PC-9 (cell line): ENCODE measurements at regions not wholly inside any gene's neighbourhood (a gene's known extent, or its start where the extent isn't known, plus 50 kb on each side); places are given as distances from the start of the nearest gene placed in this dataset.

Experiments used
- BruUV-seq: library from RNA; stranded (reverse); fragments of 400-500 nt; replicated peaks from 2 replicates; lab custom pipeline; 2021; lab: Mats Ljungman, UMichigan
- CTCF ChIA-PET: fragments of 300-600 bp; sonication (Branson Sonifier 250); formaldehyde crosslinking; loops from one replicate; lab custom pipeline; 2022; ENCODE audit warnings: antibody characterized with exemption; lab: Charles Lee
- POLR2A ChIA-PET: fragments of 300-600 bp; sonication (Branson Sonifier 250); formaldehyde crosslinking; loops from one replicate; lab custom pipeline; 2022; ENCODE audit warnings: antibody characterized with exemption; ENCODE audit not compliant: unreplicated experiment; lab: Charles Lee
- DNase-seq, 2 experiments: peaks; one replicate each; pipeline versions ENCODE4 v3.0.0 to v3.0.0-alpha.2; 2015 to 2022; ENCODE audit warnings: mixed read lengths in 1 of 2
- H2AFZ ChIP-seq: fragments of 200-600 bp; sonication (generic); 2 replicates; pipeline ENCODE4 v1.8.1; 2017; ENCODE audit warnings: antibody characterized with exemption
- H3F3A ChIP-seq: fragments of 200-600 bp; sonication (generic); 2 replicates; pipeline ENCODE4 v1.8.1; 2017; ENCODE audit warnings: antibody characterized with exemption, mild to moderate bottlenecking, low read depth; ENCODE audit not compliant: insufficient read depth
- H3K27ac ChIP-seq: fragments of 200-600 bp; sonication (generic); 2 replicates; pipeline ENCODE4 v1.6.1; 2016; ENCODE audit warnings: mixed run types
- H3K27me3 ChIP-seq: fragments of 200-600 bp; sonication (generic); 2 replicates; pipeline ENCODE4 v1.6.1; 2016; ENCODE audit warnings: low read depth, mixed run types; ENCODE audit not compliant: insufficient read depth
- H3K36me3 ChIP-seq: fragments of 200-600 bp; sonication (generic); 2 replicates; pipeline ENCODE4 v1.6.1; 2016; ENCODE audit warnings: low read depth, mixed run types
- H3K4me1 ChIP-seq: fragments of 200-600 bp; sonication (generic); replicated peaks from 2 replicates; pipeline ENCODE4 v1.6.1; 2016; ENCODE audit warnings: mixed run types; ENCODE audit not compliant: insufficient read depth
- H3K4me2 ChIP-seq: fragments of 200-600 bp; sonication (generic); 2 replicates; pipeline ENCODE4 v1.6.1; 2017; ENCODE audit warnings: mixed run types
- H3K4me3 ChIP-seq: fragments of 200-600 bp; sonication (generic); 2 replicates; pipeline ENCODE4 v1.6.1; 2016; ENCODE audit warnings: mixed run types
- H3K79me2 ChIP-seq: fragments of 200-600 bp; sonication (generic); 2 replicates; pipeline ENCODE4 v1.6.1; 2017; ENCODE audit warnings: low read depth, mixed run types
- H3K9me2 ChIP-seq: fragments of 200-600 bp; sonication (generic); 2 replicates; pipeline ENCODE4 v1.8.1; 2017; ENCODE audit warnings: mild to moderate bottlenecking; ENCODE audit not compliant: insufficient read depth
- H3K9me3 ChIP-seq: fragments of 200-600 bp; sonication (generic); 2 replicates; pipeline ENCODE4 v1.8.1; 2016; ENCODE audit warnings: low read depth; ENCODE audit not compliant: insufficient read depth
- H4K20me1 ChIP-seq: fragments of 200-600 bp; sonication (generic); 2 replicates; pipeline ENCODE4 v1.8.1; 2017; ENCODE audit not compliant: insufficient read depth
- EZH2 ChIP-seq: fragments of 200-600 bp; sonication (generic); IDR thresholded peaks from 2 replicates; pipeline ENCODE4 v1.8.0; 2017; ENCODE audit warnings: antibody characterized with exemption, low read depth
- intact Hi-C: fragments of 100-400 bp; cut with micrococcal nuclease; formaldehyde crosslinking; loops from one replicate; pipeline ENCODE4 v1.10.0; 2022; ENCODE audit not compliant: unreplicated experiment
- TF ChIP-seq, protein P1 (sequence below): fragments of 200-600 bp; sonication (generic); conservative IDR thresholded peaks from 2 replicates; pipeline ENCODE4 v1.6.1; 2017; ENCODE audit warnings: mixed run types, antibody characterized with exemption, mild to moderate bottlenecking, moderate library complexity

DNA sequence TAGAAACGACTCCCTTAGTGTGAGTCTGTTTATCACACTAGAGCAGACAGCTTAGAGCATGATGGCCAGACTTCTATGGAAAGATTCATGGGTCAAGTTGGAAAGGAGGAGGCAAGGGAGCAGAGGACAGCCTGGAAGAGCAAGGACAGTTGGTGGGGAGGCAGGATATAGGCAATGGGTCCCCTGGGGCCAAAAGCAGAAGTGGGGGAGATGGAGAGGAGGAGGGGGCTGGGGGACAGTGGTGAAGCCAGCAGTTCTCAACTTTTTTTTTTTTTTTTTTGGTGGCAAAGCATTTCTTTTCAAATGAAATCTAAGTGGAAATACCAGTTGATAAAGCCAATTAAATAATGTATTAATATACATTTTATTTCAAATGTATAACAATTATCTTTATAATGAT is 197.9 kb downstream of the HRH4 start:
- Histone ChIP-seq H3K9me3 (no peaks in the 10 kb centered on the region), H3K27ac (no peak overlapping the region), H3K27me3 (peaks cover 12% of the 10 kb centered on the region; the same call in 1 of the 2 replicates), H4K20me1 (no peaks in the 10 kb centered on the region), H3K9me2 (no peaks in the 10 kb centered on the region), H2AFZ (no peak overlapping the region), H3K36me3 (no peaks in the 10 kb centered on the region), H3K4me3 (no peak overlapping the region), H3K4me1 (no peaks in the 10 kb centered on the region), H3K79me2 (no peaks in the 10 kb centered on the region), H3K4me2 (no peak overlapping the region), H3F3A (no peaks in the 10 kb centered on the region)
- ChIA-PET POLR2A (no interaction called here), CTCF (no interaction called here)
- no peak for DNase-seq
- BruUV-seq: no TSS peak
- TF ChIP-seq, protein P1, sequence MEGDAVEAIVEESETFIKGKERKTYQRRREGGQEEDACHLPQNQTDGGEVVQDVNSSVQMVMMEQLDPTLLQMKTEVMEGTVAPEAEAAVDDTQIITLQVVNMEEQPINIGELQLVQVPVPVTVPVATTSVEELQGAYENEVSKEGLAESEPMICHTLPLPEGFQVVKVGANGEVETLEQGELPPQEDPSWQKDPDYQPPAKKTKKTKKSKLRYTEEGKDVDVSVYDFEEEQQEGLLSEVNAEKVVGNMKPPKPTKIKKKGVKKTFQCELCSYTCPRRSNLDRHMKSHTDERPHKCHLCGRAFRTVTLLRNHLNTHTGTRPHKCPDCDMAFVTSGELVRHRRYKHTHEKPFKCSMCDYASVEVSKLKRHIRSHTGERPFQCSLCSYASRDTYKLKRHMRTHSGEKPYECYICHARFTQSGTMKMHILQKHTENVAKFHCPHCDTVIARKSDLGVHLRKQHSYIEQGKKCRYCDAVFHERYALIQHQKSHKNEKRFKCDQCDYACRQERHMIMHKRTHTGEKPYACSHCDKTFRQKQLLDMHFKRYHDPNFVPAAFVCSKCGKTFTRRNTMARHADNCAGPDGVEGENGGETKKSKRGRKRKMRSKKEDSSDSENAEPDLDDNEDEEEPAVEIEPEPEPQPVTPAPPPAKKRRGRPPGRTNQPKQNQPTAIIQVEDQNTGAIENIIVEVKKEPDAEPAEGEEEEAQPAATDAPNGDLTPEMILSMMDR: no peak
- no peak for TF ChIP-seq EZH2
- intact Hi-C loops: no loop called here

DNA sequence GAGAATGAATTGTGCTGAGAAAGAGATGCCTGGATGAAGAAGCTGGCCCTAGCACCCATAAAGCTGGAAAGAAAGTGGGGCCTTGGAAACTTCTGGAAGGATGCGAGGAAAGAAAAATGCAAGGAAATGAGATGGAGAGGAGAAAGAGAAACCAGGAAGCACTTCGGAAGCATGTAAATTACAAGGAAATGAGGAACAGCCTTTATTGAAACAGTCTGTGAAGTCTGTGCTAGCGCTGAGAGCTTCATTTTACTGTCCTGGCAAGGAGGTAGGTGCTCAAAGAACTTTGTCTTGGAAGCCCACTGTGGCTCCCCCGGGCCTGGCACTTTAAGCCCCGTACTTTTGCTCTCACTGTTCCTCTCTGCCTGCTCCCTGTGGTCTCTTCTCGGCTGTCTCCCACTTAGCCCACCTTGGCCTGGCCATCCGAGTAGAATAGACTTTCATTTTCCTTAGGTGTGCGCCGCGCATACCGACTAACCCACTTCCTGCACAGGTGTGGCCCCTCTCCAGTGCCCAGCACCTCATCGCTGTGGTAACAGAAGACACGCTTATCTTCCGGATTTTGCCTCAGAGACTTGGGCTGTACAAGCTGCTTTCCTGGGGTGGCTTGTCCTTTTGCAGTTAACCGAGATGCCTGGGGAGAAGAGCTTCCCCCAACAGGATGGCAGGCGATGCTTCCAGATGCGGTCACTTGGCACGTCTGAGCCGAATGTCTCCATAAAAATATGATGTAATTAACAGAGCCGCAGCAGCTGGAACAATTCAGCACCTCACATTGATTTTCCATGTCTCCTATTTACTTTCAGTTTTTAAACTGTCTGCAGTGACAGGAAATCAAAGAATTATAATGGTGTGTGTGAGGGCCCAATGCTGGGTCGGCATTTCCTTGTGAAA is 199.6 kb downstream of the HRH4 start:
- ChIA-PET POLR2A (no interaction called here), CTCF (no interaction called here)
- H3K36me3 ChIP-seq: no peaks in the 10 kb centered on the region
- H3K4me3 ChIP-seq: no peak overlapping the region
- BruUV-seq: no TSS peak
- no peak overlapping the region for H3K27ac ChIP-seq
- H3K27me3 ChIP-seq: peaks cover 12% of the 10 kb centered on the region
- no peaks in the 10 kb centered on the region for H3K9me3 ChIP-seq
- no peaks in the 10 kb centered on the region for H3K9me2 ChIP-seq
- H2AFZ ChIP-seq: no peak overlapping the region
- H4K20me1 ChIP-seq: no peaks in the 10 kb centered on the region
- TF ChIP-seq, protein P1: no peak
- no peak for TF ChIP-seq EZH2
- no peak overlapping the region for H3K4me2 ChIP-seq
- H3F3A ChIP-seq: no peaks in the 10 kb centered on the region
- no peaks in the 10 kb centered on the region for H3K4me1 ChIP-seq
- no peaks in the 10 kb centered on the region for H3K79me2 ChIP-seq
- DNase-seq: no peak
- intact Hi-C loops: no loop called here

DNA sequence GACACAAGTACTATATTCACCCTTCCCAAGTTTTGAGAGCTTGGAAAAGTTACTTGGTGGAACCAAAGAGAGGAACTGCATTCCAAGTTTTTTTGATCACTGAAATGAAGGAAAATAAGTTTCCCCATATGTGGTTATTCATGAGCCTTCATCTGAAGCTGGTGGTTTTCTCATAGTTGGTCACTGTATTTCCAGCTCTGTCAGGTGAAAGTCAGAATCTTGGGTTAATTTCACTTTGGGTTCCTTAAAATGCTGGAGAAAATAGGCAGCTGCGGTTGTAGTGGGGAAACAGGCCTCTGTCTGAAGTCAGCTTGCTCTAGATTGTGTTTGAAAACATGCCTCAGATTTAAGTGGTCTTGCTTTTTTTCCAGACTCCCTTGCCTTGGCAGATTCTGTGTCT is 200.5 kb downstream of the HRH4 start:
- H3K79me2 ChIP-seq: no peaks in the 10 kb centered on the region
- no TSS peak for BruUV-seq
- H3K27me3 ChIP-seq: peaks cover 12% of the 10 kb centered on the region
- H3K4me3 ChIP-seq: no peak overlapping the region
- TF ChIP-seq, protein P1: no peak
- no peak for TF ChIP-seq EZH2
- ChIA-PET POLR2A (no interaction called here), CTCF (no interaction called here)
- no peaks in the 10 kb centered on the region for H3K9me3 ChIP-seq
- no peak for DNase-seq
- H3K4me1 ChIP-seq: no peaks in the 10 kb centered on the region
- intact Hi-C loops: no loop called here
- H3F3A ChIP-seq: no peaks in the 10 kb centered on the region
- no peaks in the 10 kb centered on the region for H4K20me1 ChIP-seq
- H3K36me3 ChIP-seq: no peaks in the 10 kb centered on the region
- no peaks in the 10 kb centered on the region for H3K9me2 ChIP-seq
- H2AFZ ChIP-seq: no peak overlapping the region
- H3K27ac ChIP-seq: no peak overlapping the region
- no peak overlapping the region for H3K4me2 ChIP-seq
